PC-3 (cell line): ENCODE measurements at regions not wholly inside any gene's neighbourhood (a gene's known extent, or its start where the extent isn't known, plus 50 kb on each side); places are given as distances from the start of the nearest gene placed in this dataset.

Experiments
- CTCF ChIP-seq: fragments of 300-600 bp; sonication (generic); conservative IDR thresholded peaks from 2 replicates; pipeline ENCODE4 v1.5.1; 2017; ENCODE audit warnings: antibody characterized with exemption, low read depth, mild to moderate bottlenecking, low read length
- EZH2 ChIP-seq: fragments of 300-600 bp; sonication (generic); IDR thresholded peaks from one replicate; pipeline ENCODE4 v1.6.1; 2017; ENCODE audit warnings: antibody characterized with exemption, mild to moderate bottlenecking, low read length; ENCODE audit not compliant: unreplicated experiment
- EZH2phosphoT487 ChIP-seq: fragments of 300-600 bp; sonication (generic); IDR thresholded peaks from 2 replicates; pipeline ENCODE4 v1.6.1; 2018; ENCODE audit warnings: mild to moderate bottlenecking, antibody characterized with exemption, low read length, borderline replicate concordance

- TF ChIP-seq CTCF, result no peak
- TF ChIP-seq EZH2, result no peak
- no peak for TF ChIP-seq EZH2phosphoT487
These were observed 204.9 kb upstream of the TWIST2 start for GRCh38 chr2:238642973-238643372.
